C4-2B (cell line): ENCODE measurements at regions not wholly inside any gene's neighbourhood (a gene's known extent, or its start where the extent isn't known, plus 50 kb on each side); places are given as distances from the start of the nearest gene placed in this dataset.

Experiments used
- H3K27ac ChIP-seq: fragments of 450-650 bp; 2 replicates; pipeline ENCODE4 v1.5.1; 2017
- ZFX ChIP-seq: fragments of 450-650 bp; IDR thresholded peaks from 2 replicates; pipeline ENCODE4 v1.6.1; 2017
- TF ChIP-seq, protein P1 (sequence below): fragments of 450-650 bp; conservative IDR thresholded peaks from 2 replicates; pipeline ENCODE4 v1.5.1; 2017; ENCODE audit warnings: mild to moderate bottlenecking

DNA sequence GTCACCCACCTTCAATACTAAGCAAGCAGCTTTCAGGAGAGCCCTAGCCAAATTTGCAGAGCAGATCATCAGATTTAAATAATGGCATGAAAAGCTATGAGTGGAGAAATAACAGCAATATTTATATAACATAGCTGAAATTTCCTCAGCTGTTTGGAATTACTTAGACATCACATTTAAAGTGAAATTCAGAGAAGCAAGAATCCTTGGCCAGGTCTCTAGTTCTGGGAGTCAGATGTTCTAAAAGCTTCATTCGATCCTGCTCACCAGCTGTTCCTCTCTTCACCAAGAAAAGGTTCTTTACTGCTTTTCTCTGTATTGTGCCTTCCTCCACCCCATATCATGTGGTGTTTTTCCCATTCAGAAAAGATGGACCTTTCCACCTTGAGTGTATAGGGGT, 152.3 kb upstream of the JAG1 start:
- no peak overlapping the region for H3K27ac ChIP-seq
- no peak for TF ChIP-seq ZFX
- TF ChIP-seq, protein P1, sequence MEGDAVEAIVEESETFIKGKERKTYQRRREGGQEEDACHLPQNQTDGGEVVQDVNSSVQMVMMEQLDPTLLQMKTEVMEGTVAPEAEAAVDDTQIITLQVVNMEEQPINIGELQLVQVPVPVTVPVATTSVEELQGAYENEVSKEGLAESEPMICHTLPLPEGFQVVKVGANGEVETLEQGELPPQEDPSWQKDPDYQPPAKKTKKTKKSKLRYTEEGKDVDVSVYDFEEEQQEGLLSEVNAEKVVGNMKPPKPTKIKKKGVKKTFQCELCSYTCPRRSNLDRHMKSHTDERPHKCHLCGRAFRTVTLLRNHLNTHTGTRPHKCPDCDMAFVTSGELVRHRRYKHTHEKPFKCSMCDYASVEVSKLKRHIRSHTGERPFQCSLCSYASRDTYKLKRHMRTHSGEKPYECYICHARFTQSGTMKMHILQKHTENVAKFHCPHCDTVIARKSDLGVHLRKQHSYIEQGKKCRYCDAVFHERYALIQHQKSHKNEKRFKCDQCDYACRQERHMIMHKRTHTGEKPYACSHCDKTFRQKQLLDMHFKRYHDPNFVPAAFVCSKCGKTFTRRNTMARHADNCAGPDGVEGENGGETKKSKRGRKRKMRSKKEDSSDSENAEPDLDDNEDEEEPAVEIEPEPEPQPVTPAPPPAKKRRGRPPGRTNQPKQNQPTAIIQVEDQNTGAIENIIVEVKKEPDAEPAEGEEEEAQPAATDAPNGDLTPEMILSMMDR = no peak

DNA sequence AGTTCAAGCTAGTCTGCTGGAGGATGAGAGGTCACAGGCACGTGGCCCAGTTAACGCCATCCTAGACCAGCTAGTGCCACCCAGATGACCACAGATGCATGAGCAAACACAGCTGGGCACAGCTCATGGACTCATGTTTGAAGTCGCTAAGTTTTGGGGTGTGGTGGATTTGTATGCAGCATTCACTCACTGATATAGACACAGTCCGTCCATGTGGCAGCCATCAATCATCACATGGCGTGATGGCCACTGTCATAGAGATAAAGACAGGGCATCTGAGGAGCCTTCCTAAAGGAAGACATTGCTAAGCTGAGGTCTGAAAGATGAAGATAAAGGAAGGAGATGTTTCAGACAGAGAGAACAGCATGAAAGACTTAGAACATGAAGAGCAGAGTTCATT, 154.4 kb upstream of the JAG1 start:
- no peak for TF ChIP-seq ZFX
- TF ChIP-seq, protein P1 = no peak

DNA sequence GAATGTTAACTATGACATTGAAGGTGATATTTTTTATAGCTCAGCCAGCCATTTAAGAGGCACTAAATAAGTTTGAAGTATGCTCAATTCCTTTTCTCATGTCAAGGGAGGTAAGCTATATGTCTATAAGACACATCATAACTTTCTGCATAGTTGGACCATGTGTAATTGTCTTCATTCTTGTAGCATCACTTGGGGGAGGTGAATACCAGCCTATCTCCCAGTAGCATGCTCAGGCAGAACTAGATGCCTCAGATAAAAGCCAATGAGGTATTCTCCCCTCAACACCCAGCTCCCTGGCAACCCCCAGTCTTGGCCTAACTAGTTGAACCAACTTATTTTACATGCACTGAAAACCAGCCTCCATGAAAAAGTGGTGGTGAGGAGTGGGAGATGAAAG, 158.3 kb upstream of the JAG1 start:
- H3K27ac ChIP-seq = no peak overlapping the region
- TF ChIP-seq, protein P1 = no peak
- no peak for TF ChIP-seq ZFX

More for the DNA sequence above, 154.4 kb upstream of the JAG1 start:
- H3K27ac ChIP-seq = no peak overlapping the region

DNA sequence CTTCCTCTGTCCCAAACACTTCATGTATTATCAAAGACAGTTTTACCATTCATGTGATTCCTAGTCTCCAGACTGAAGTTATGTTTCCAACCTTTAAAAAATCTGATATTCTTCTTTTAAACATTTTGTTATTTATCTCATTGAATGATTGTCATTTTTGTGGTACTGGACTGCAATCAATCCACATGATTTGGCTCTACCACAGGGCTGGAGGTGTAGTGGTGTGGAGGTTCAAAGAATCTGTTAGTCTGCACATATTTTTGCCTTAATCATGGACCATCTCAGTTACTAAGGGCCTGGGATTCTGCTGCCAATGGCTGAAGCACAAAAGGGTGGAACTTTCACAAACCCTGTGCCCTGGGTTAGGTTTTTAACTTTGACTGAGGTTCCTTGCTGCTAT, 164.1 kb upstream of the JAG1 start:
- TF ChIP-seq, protein P1 = no peak
- TF ChIP-seq ZFX = no peak
- H3K27ac ChIP-seq = no peak overlapping the region

DNA sequence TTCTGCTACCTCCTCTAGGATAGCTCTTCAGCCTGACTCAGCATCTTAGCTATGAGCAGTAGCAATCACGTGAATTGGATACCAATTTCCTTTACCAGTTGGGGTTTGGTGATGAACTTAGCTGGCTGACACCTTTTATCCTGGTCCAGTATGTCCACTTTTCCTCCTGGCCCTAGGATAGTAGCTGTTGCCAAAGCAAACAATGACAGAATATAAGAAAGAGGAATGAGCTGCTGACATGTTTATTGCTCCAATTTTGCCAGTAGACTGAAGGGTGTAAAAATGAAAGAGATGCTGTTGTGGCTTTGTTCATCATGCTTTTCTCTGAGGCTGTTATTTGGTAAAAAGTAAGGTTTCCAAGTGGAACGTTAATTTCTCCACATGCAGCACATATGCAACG, 168.3 kb upstream of the JAG1 start:
- no peak for TF ChIP-seq ZFX
- TF ChIP-seq, protein P1 = no peak
- H3K27ac ChIP-seq = no peak overlapping the region

DNA sequence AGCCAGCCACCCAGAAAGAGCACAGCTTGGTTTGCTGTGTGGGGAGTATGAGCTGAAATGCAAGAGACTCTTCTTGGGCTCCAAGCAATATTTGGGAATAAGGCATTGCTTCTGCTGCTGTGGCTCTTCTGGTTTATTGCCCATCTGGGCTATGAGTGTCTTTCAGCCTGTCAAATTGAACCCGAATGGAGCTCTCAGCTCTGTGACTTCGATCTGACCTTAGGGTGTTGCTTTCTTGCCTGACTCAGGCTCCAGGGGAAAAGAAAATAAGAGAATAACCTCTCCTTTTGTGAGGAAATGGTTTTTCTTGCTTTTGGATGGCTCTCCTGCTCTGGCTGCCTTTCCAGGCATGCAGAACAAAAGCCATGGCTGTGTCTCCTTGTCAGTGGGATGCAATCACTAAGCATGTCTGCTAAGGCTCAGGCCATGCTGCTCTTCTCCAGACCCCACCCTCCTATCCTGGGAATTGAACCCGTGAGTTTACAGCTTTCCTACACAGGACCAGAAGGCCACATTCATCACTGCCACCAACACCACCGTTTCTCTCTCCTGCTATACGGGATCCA, 169.4 kb upstream of the JAG1 start:
- H3K27ac ChIP-seq = no peak overlapping the region
- TF ChIP-seq, protein P1 = no peak
- no peak for TF ChIP-seq ZFX

DNA sequence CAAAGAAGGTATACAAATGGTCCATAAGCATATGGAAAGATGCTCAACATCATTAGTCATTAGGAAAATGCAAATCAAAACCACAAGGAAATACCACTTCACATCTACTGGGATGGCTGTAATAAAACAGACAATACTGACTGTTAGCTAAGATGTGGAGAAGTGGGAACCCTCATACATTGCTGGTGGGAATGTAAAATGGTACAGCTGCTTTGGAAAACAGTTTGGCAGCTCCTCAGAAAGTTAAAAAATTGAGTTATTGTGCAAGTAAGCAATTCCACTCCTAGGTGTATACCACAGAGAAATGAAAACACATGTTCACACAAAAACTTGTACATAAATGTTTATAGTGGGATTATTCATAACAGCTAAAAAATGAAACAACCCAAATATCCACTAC, 173.0 kb upstream of the JAG1 start:
- TF ChIP-seq, protein P1 = no peak
- no peak for TF ChIP-seq ZFX
- no peak overlapping the region for H3K27ac ChIP-seq
